Adrenal gland (tissue), 5 donors: ENCODE measurements at regions not wholly inside any gene's neighbourhood (a gene's known extent, or its start where the extent isn't known, plus 50 kb on each side); places are given as distances from the start of the nearest gene placed in this dataset.

Experiments used
- POLR2A ChIP-seq, 2 donors: fragments of 450-650 bp; IDR thresholded peaks; one replicate each; pipeline ENCODE4 v1.6.1; 2017; ENCODE audit warnings: antibody characterized with exemption in 2 of 2, mild to moderate bottlenecking in 2 of 2, moderate library complexity in 1 of 2
- TF ChIP-seq, protein P1 (sequence below), 6 experiments: fragments of 450-650 bp in 4 of 6; fragments of 200-600 bp in 2 of 6; sonication (generic) in 1 of 6; IDR thresholded peaks; 1 replicate in 5 of 6; 2 replicates in 1 of 6; pipeline versions ENCODE4 v1.5.1 to v1.8.0; 2016 to 2021; ENCODE audit warnings: antibody characterized with exemption in 6 of 6, mild to moderate bottlenecking in 2 of 6, moderate library complexity in 1 of 6
- donor health status: DM: no; HTN: no; CAD: no.

GRCh38 chr10:57818522-57818921, 449.2 kb downstream of the IPMK start:
- TF ChIP-seq, protein P1, sequence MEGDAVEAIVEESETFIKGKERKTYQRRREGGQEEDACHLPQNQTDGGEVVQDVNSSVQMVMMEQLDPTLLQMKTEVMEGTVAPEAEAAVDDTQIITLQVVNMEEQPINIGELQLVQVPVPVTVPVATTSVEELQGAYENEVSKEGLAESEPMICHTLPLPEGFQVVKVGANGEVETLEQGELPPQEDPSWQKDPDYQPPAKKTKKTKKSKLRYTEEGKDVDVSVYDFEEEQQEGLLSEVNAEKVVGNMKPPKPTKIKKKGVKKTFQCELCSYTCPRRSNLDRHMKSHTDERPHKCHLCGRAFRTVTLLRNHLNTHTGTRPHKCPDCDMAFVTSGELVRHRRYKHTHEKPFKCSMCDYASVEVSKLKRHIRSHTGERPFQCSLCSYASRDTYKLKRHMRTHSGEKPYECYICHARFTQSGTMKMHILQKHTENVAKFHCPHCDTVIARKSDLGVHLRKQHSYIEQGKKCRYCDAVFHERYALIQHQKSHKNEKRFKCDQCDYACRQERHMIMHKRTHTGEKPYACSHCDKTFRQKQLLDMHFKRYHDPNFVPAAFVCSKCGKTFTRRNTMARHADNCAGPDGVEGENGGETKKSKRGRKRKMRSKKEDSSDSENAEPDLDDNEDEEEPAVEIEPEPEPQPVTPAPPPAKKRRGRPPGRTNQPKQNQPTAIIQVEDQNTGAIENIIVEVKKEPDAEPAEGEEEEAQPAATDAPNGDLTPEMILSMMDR (IDR thresholded peaks at IDR 0.05), result no peak
- TF ChIP-seq POLR2A (IDR thresholded peaks at IDR 0.05), result no peak
